Ovary (tissue), 7 donors: ENCODE measurements at regions not wholly inside any gene's neighbourhood (a gene's known extent, or its start where the extent isn't known, plus 50 kb on each side); places are given as distances from the start of the nearest gene placed in this dataset.
"Not testable (repeated sequence)": the region's sequence is repeated elsewhere in the genome, so short reads cannot be mapped to it uniquely, and the experiment has no call there.

Source experiments
- DNase-seq, 5 donors: peaks; one replicate each; pipeline ENCODE4 v3.0.0-alpha.2; 2019 to 2020
- H3K27ac ChIP-seq, 2 donors: fragments of 200-600 bp; one replicate each; pipeline versions ENCODE4 v1.5.1 to v1.8.0; 2019 to 2022
- H3K27me3 ChIP-seq: fragments of 200-600 bp; one replicate; pipeline ENCODE4 v1.8.0; 2022
- H3K36me3 ChIP-seq: fragments of 200-600 bp; sonication (generic); one replicate; pipeline ENCODE4 v1.5.1; 2019
- H3K4me1 ChIP-seq: one replicate; pipeline ENCODE4 v1.8.1; 2013; ENCODE audit warnings: mild to moderate bottlenecking, moderate library complexity; ENCODE audit not compliant: insufficient read depth
- H3K4me3 ChIP-seq: fragments of 200-600 bp; sonication (generic); one replicate; pipeline ENCODE4 v1.5.1; 2017
- H3K9me3 ChIP-seq, 2 donors: fragments of 200-600 bp in 1 of 2; sonication (generic) in 1 of 2; one replicate each; pipeline versions ENCODE4 v1.5.1 to v1.8.1; 2013 to 2019; ENCODE audit warnings: mild to moderate bottlenecking in 1 of 2, moderate library complexity in 1 of 2
- CTCF ChIP-seq, 3 donors: fragments of 450-650 bp in 2 of 3; fragments of 200-600 bp in 1 of 3; IDR thresholded peaks; one replicate each; pipeline versions ENCODE4 v1.5.1 to v1.8.0; 2016 to 2022; ENCODE audit warnings: antibody characterized with exemption in 3 of 3, mild to moderate bottlenecking in 1 of 3
- EP300 ChIP-seq: sonication (generic); formaldehyde crosslinking; IDR thresholded peaks from one replicate; pipeline ENCODE4 v1.6.1; 2017; ENCODE audit warnings: antibody characterized with exemption
- POLR2A ChIP-seq: fragments of 450-650 bp; IDR thresholded peaks from one replicate; pipeline ENCODE4 v1.6.1; 2017; ENCODE audit warnings: antibody characterized with exemption, mild to moderate bottlenecking, moderate library complexity
- WGBS, 3 donors: extraction: QIAGEN DNeasy Blood & Tissue Kit in 1 of 3; methylation state at CpG; one replicate each; pipeline versions ENCODE4 v1.1.5 to v1.1.7; 2013 to 2017; 5-methylcytosine and 5-hydroxymethylcytosine counted together
- intact Hi-C, 4 donors: fragments of 100-400 bp; cut with DNase I; formaldehyde crosslinking; loops; one replicate each; pipeline versions ENCODE4 v1.11.0 to v1.15.1; 2022 to 2023
- donor health status: DM: no; HTN: no; CAD: no; lungs with moderate emphysema.
- donor health status: DM: no; HTN: no; CAD: no.
- donor health status: Bipolar disorder and iron deficiency.
- donor health status: DM: no; HTN: no; CAD: no.
- donor health status: DM: yes; HTN: yes; CAD: no.

DNA sequence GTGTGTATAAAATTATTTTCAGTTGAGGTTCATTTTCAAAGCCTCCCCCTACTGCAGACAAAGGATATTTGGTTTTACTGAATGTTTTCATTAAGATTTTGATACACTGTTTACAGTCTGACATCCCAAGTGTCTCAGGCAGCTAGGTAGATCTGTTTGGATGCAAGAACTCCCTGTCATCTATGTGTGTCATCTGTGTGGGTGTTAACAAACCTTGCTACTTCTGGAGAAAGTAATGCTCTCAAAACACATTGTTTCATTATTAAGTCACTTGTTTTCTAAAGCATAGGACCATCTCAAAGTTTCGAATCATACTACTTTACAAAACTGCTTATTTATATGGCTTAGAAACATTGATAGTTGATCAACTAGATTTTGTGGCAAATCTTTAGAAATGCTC is 114.5 kb upstream of the TMEM170B start:
- 78 to 87% (median 86%) methylated on average over 1 of the region's 1 CpG for WGBS, 3 donors
- no peak overlapping the region for H3K4me3 ChIP-seq
- H3K27me3 ChIP-seq, result no peaks in the 10 kb centered on the region
- H3K9me3 ChIP-seq, result no peaks in the 10 kb centered on the region
- peaks cover 3% of the 10 kb centered on the region for H3K4me1 ChIP-seq
- H3K27ac ChIP-seq, result no peak overlapping the region
- intact Hi-C loops, result no loop called here
- TF ChIP-seq EP300 (no peak), POLR2A (no peak), CTCF (IDR thresholded peaks at IDR 0.05) (no peak)
- no peak for DNase-seq
- H3K36me3 ChIP-seq, result no peaks in the 10 kb centered on the region

GRCh38 chr6:11419763-11420453 is 117.6 kb upstream of the TMEM170B start:
- H3K4me3 ChIP-seq, result no peak overlapping the region
- no peaks in the 10 kb centered on the region for H3K4me1 ChIP-seq
- no peaks in the 10 kb centered on the region for H3K9me3 ChIP-seq
- intact Hi-C loops, result no loop called here
- TF ChIP-seq POLR2A (no peak), CTCF (IDR thresholded peaks at IDR 0.05) (no peak), EP300 (no peak)
- no peak overlapping the region for H3K27ac ChIP-seq
- no peak for DNase-seq
- H3K36me3 ChIP-seq, result no peaks in the 10 kb centered on the region
- no peaks in the 10 kb centered on the region for H3K27me3 ChIP-seq

GRCh38 chr6:11418290-11418905 is 119.2 kb upstream of the TMEM170B start:
- intact Hi-C loops, result no loop called here
- H3K27ac ChIP-seq, result no peak overlapping the region

GRCh38 chr6:11416936-11417576 is 120.5 kb upstream of the TMEM170B start:
- Histone ChIP-seq H3K27ac (no peak overlapping the region), H3K9me3 (no peaks in the 10 kb centered on the region), H3K4me3 (no peak overlapping the region), H3K27me3 (no peaks in the 10 kb centered on the region), H3K36me3 (no peaks in the 10 kb centered on the region), H3K4me1 (no peaks in the 10 kb centered on the region)
- WGBS, 3 donors, result 94 to 96% (median 95%) methylated on average over 54 of the region's 54 CpGs
- intact Hi-C loops, result no loop called here
- no peak for TF ChIP-seq EP300
- no peak for TF ChIP-seq POLR2A
- no peak for TF ChIP-seq CTCF (IDR thresholded peaks at IDR 0.05)
- DNase-seq, result no peak

More at GRCh38 chr6:11418290-11418905, 119.2 kb upstream of the TMEM170B start:
- Histone ChIP-seq H3K4me1 (no peaks in the 10 kb centered on the region), H3K4me3 (no peak overlapping the region), H3K9me3 (no peaks in the 10 kb centered on the region), H3K36me3 (no peaks in the 10 kb centered on the region), H3K27me3 (no peaks in the 10 kb centered on the region)
- DNase-seq, result no peak
- no peak for TF ChIP-seq POLR2A
- no peak for TF ChIP-seq EP300
- TF ChIP-seq CTCF (IDR thresholded peaks at IDR 0.05), result no peak
- 82 to 89% (median 85%) methylated on average over 2 of the region's 2 CpGs for WGBS, 3 donors

GRCh38 chr6:11416099-11416935 is 121.2 kb upstream of the TMEM170B start:
- intact Hi-C loops, H3K4me3 ChIP-seq, DNase-seq, H3K27ac ChIP-seq, H3K4me1 ChIP-seq, H3K9me3 ChIP-seq, H3K27me3 ChIP-seq, H3K36me3 ChIP-seq: not testable (repeated sequence)
- 80 to 84% (median 82%) methylated on average over 7 of the region's 7 CpGs for WGBS, 3 donors
